ENCODE measurements at regions not wholly inside any gene's neighbourhood (a gene's known extent, or its start where the extent isn't known, plus 50 kb on each side); places are given as distances from the start of the nearest gene placed in this dataset.
"Not testable (repeated sequence)": the region's sequence is repeated elsewhere in the genome, so short reads cannot be mapped to it uniquely, and the experiment has no call there.

GRCh38 chr11:71138737-71139425 is 113.5 kb downstream of the SHANK2 start:
- Histone ChIP-seq H3K4me1 (no peaks in the 10 kb centered on the region), H3K4me3 (no peak overlapping the region), H3K27me3 (ENCODE audit: low read depth) (no peaks in the 10 kb centered on the region), H3K9me3 (no peaks in the 10 kb centered on the region), H3K36me3 (replicated peaks) (no peaks in the 10 kb centered on the region)
- in situ Hi-C loops (cut with MboI; ENCODE audit: low sequenced_read_pairs), result no loop called here
- no peak for DNase-seq (ENCODE audit: low spot score in 2 of 2)

DNA sequence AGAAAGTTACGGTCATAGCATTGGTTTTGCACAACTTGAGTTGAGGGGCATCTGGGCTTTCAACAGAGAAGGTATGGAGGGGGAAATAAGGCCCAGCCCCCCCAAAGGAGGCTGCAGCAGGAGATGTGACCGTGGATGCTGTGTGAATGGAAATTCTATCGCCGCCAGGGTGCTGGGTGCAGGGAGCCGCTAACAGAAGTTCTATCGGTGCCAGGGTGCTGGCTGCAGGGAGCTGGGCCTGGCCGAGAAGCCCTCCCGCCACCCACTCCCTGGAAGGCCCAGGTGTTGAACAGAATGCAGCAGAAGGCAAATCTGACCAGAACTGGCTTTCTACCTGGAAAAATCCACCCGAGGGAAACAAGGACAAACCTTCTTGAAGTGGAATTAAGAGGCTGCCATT is 115.0 kb downstream of the SHANK2 start:
- H3K27me3 ChIP-seq (ENCODE audit: low read depth), result no peaks in the 10 kb centered on the region
- in situ Hi-C loops (cut with MboI; ENCODE audit: low sequenced_read_pairs), result no loop called here
- no peaks in the 10 kb centered on the region for H3K4me1 ChIP-seq
- H3K9me3 ChIP-seq, result no peaks in the 10 kb centered on the region
- no peak for DNase-seq (ENCODE audit: low spot score in 2 of 2)
- no peaks in the 10 kb centered on the region for H3K36me3 ChIP-seq (replicated peaks)
- no peak overlapping the region for H3K4me3 ChIP-seq

GRCh38 chr11:71136095-71136845 is 116.1 kb downstream of the SHANK2 start:
- Histone ChIP-seq H3K36me3 (replicated peaks) (no peaks in the 10 kb centered on the region), H3K4me3 (no peak overlapping the region), H3K9me3 (no peaks in the 10 kb centered on the region), H3K27me3 (ENCODE audit: low read depth) (no peaks in the 10 kb centered on the region), H3K4me1 (no peaks in the 10 kb centered on the region)
- in situ Hi-C loops (cut with MboI; ENCODE audit: low sequenced_read_pairs), result no loop called here
- DNase-seq (ENCODE audit: low spot score in 2 of 2), result no peak

DNA sequence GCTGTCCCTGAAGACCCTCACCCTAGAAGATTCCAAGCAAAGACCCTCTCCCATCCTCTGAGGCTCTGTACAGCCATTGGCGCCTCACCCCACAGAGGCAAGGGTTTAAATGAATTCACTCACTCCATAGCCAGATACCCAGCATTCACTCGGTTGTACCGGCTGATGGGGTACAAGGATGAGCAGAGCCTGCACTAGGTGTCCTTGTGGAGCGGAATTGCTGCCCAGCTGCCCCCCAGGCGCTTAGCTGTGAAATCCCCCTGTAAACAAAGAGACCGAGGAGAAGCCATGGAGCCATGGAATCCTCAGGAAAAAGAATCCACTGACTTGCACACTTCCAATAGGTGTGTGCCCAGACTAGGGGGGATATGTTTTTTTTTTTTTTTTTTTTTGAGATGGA is 117.3 kb downstream of the SHANK2 start:
- Histone ChIP-seq H3K36me3 (replicated peaks) (no peaks in the 10 kb centered on the region), H3K4me3 (no peak overlapping the region), H3K27me3 (ENCODE audit: low read depth) (no peaks in the 10 kb centered on the region), H3K9me3 (no peaks in the 10 kb centered on the region), H3K4me1 (no peaks in the 10 kb centered on the region)
- DNase-seq (ENCODE audit: low spot score in 2 of 2), result no peak
- in situ Hi-C loops (cut with MboI; ENCODE audit: low sequenced_read_pairs), result no loop called here

- Histone ChIP-seq H3K4me3 (no peak overlapping the region), H3K9me3 (no peaks in the 10 kb centered on the region), H3K4me1 (no peaks in the 10 kb centered on the region), H3K36me3 (replicated peaks) (no peaks in the 10 kb centered on the region), H3K27me3 (ENCODE audit: low read depth) (no peaks in the 10 kb centered on the region)
- no peak for DNase-seq (ENCODE audit: low spot score in 2 of 2)
- in situ Hi-C loops (cut with MboI; ENCODE audit: low sequenced_read_pairs), result no loop called here
Measured at GRCh38 chr11:71133946-71134345, 118.4 kb downstream of the SHANK2 start.

DNA sequence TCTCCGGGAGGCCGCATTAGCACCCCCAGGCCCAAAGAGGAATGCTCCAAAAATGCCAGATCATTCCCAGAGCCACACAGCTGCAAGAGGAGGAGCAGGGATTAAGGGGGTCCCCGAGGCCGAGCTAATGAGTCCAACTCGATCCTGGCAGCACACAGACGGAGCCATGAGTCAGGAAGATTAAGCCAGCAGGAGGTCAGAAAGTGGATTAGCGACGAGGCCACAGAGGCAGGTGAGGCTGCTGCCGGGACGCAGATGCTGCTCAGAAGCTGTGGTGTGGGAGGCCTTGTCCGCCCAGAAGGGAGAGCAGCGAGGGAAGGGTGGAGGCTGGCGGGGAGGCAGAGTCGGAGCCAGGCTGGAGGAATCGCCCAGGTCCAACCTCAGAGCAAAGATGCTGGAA is 120.5 kb downstream of the SHANK2 start:
- H3K27me3 ChIP-seq (ENCODE audit: low read depth), result no peaks in the 10 kb centered on the region
- no peak for DNase-seq (ENCODE audit: low spot score in 2 of 2)
- H3K36me3 ChIP-seq (replicated peaks), result no peaks in the 10 kb centered on the region

DNA sequence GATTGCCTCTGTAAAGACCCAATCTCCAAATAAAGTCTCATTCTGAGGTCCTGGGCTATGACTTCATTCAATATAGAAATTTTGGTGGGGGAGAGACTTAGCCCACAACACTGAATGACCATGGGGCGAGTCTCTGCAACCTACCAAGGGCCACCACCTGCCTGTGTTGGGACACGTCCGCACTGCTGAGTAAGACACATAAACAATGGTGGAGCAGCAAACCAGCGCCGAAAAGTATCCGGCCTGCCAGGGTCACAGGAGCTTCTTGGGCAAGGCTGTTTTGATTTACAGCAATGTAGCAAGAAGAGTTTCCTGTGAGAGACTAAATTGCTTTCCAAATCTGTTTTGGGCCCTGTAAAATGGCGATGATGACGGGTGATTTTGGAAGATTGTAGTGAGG is 122.3 kb downstream of the SHANK2 start:
- in situ Hi-C loops (cut with MboI; ENCODE audit: low sequenced_read_pairs), result no loop called here
- H3K27me3 ChIP-seq (ENCODE audit: low read depth), result no peaks in the 10 kb centered on the region
- no peaks in the 10 kb centered on the region for H3K36me3 ChIP-seq (replicated peaks)
- no peak overlapping the region for H3K4me3 ChIP-seq
- no peak for DNase-seq (ENCODE audit: low spot score in 2 of 2)
- no peaks in the 10 kb centered on the region for H3K9me3 ChIP-seq
- H3K4me1 ChIP-seq, result no peaks in the 10 kb centered on the region

More for the DNA sequence above, 120.5 kb downstream of the SHANK2 start:
- in situ Hi-C loops (cut with MboI; ENCODE audit: low sequenced_read_pairs), result no loop called here
- H3K9me3 ChIP-seq, result no peaks in the 10 kb centered on the region
- H3K4me3 ChIP-seq, result no peak overlapping the region
- H3K4me1 ChIP-seq, result no peaks in the 10 kb centered on the region

GRCh38 chr11:71129624-71130023 is 122.8 kb downstream of the SHANK2 start:
- no peak for DNase-seq (ENCODE audit: low spot score in 2 of 2)
- H3K36me3 ChIP-seq (replicated peaks), result no peaks in the 10 kb centered on the region
- H3K9me3 ChIP-seq, result no peaks in the 10 kb centered on the region
- in situ Hi-C loops (cut with MboI; ENCODE audit: low sequenced_read_pairs), result no loop called here
- no peaks in the 10 kb centered on the region for H3K27me3 ChIP-seq (ENCODE audit: low read depth)
- no peaks in the 10 kb centered on the region for H3K4me1 ChIP-seq
- no peak overlapping the region for H3K4me3 ChIP-seq

- Histone ChIP-seq H3K27me3 (ENCODE audit: low read depth) (no peaks in the 10 kb centered on the region), H3K9me3 (no peaks in the 10 kb centered on the region), H3K4me3 (no peak overlapping the region), H3K4me1 (no peaks in the 10 kb centered on the region), H3K36me3 (replicated peaks) (no peaks in the 10 kb centered on the region)
- in situ Hi-C loops (cut with MboI; ENCODE audit: low sequenced_read_pairs), result no loop called here
- DNase-seq (ENCODE audit: low spot score in 2 of 2), result no peak
Measured at GRCh38 chr11:71127806-71128205, 124.6 kb downstream of the SHANK2 start.

GRCh38 chr11:71126401-71126800 is 126.0 kb downstream of the SHANK2 start:
- H3K36me3 ChIP-seq (replicated peaks); H3K4me3 ChIP-seq; DNase-seq (ENCODE audit: low spot score in 2 of 2); H3K4me1 ChIP-seq; H3K27me3 ChIP-seq (ENCODE audit: low read depth); in situ Hi-C loops (cut with MboI; ENCODE audit: low sequenced_read_pairs); H3K9me3 ChIP-seq: not testable (repeated sequence)

- no peak for DNase-seq (ENCODE audit: low spot score in 2 of 2)
- no peak overlapping the region for H3K4me3 ChIP-seq
- in situ Hi-C loops (cut with MboI; ENCODE audit: low sequenced_read_pairs), result no loop called here
- H3K9me3 ChIP-seq, result no peaks in the 10 kb centered on the region
- H3K36me3 ChIP-seq (replicated peaks), result no peaks in the 10 kb centered on the region
- H3K4me1 ChIP-seq, result no peaks in the 10 kb centered on the region
- H3K27me3 ChIP-seq (ENCODE audit: low read depth), result no peaks in the 10 kb centered on the region
Measured at GRCh38 chr11:71125150-71125549, 127.2 kb downstream of the SHANK2 start.

DNA sequence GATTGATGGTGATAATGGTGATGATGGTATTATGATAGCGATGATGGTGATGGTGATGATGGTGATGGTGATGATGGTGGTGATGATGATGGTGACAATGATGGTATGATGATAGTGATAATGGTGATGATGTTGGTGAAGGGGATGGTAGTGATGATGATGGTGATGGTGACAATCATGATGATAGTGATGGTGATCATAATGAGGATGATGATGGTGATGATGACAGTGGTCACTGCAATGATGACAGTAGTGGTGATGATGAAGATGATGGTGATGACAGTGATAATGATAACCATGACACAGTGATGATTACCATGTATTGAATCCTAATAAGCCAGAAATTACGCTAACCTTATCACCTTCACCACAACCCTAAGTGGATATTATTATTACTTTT is 128.2 kb downstream of the SHANK2 start:
- Histone ChIP-seq H3K4me1 (no peaks in the 10 kb centered on the region), H3K36me3 (replicated peaks) (no peaks in the 10 kb centered on the region)
- in situ Hi-C loops (cut with MboI; ENCODE audit: low sequenced_read_pairs), result no loop called here

DNA sequence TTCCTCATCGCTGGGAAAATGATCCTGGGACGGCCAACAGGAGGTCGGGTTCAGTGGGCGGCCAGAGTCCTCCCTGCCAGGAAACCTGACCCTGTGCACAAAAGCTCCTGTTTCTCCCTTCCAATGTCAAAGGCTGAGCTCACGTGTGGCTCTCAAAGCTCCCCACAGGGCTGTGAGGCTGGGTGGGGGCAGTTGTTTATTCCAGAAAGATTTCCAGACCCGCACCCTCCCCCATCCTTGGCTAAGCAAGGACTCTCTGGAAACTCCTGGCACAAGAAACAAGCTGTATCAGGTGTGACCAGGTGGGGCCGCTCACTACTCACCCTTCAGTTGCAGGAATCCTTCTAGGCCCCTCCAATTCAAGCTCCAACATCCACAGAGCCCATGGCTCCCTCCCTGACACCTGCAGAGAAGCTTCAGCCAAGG is 131.9 kb downstream of the SHANK2 start:
- in situ Hi-C loops (cut with MboI; ENCODE audit: low sequenced_read_pairs), result no loop called here
- Histone ChIP-seq H3K4me3 (no peak overlapping the region), H3K4me1 (no peaks in the 10 kb centered on the region), H3K27me3 (ENCODE audit: low read depth) (no peaks in the 10 kb centered on the region), H3K36me3 (replicated peaks) (no peaks in the 10 kb centered on the region), H3K9me3 (no peaks in the 10 kb centered on the region)
- DNase-seq (ENCODE audit: low spot score in 2 of 2), result no peak

More for the DNA sequence above, 128.2 kb downstream of the SHANK2 start:
- H3K9me3 ChIP-seq, result no peaks in the 10 kb centered on the region
- H3K27me3 ChIP-seq (ENCODE audit: low read depth), result no peaks in the 10 kb centered on the region
- no peak overlapping the region for H3K4me3 ChIP-seq
- DNase-seq (ENCODE audit: low spot score in 2 of 2), result no peak

DNA sequence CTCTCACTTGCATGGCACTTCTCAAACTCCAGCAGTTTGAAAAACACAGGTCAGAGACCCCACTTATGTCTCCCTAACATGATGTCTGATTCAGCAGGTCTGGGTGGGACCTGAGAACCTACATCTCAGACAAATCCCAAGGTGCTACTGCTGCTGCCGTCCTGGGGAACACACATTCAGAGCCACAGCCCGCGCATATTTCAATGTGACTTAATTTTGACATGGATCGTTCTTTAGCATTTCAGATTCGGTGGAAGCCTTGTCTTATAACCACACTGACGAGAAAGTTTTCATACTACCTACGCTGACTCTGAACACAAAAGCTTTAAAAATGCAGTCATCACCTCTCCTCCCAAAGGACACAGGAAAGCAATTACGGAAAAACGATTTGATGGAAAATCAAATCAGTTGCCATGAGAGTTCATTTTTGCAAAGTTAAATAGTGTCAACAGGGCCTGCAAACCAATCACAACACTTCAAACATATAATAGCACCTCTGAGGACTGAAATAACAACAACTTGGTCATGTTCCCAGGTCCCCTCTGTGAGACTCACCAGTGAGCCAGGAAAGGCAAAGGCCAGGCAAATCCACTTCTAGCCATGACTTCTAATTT is 132.6 kb downstream of the SHANK2 start:
- H3K4me3 ChIP-seq, result no peak overlapping the region
- in situ Hi-C loops (cut with MboI; ENCODE audit: low sequenced_read_pairs), result no loop called here

More for the DNA sequence above, 132.6 kb downstream of the SHANK2 start:
- Histone ChIP-seq H3K36me3 (replicated peaks) (no peaks in the 10 kb centered on the region), H3K4me1 (no peaks in the 10 kb centered on the region), H3K27me3 (ENCODE audit: low read depth) (no peaks in the 10 kb centered on the region), H3K9me3 (no peaks in the 10 kb centered on the region)
- DNase-seq (ENCODE audit: low spot score in 2 of 2), result no peak
